Common myeloid progenitor, CD34-positive (primary cell): ENCODE measurements at regions not wholly inside any gene's neighbourhood (a gene's known extent, or its start where the extent isn't known, plus 50 kb on each side); places are given as distances from the start of the nearest gene placed in this dataset.
"Not testable (repeated sequence)": the region's sequence is repeated elsewhere in the genome, so short reads cannot be mapped to it uniquely, and the experiment has no call there.

ENCODE experiments used
- CTCF ChIA-PET: fragments of 350-600 bp; sonication (Branson Sonifier 250); formaldehyde crosslinking; loops from one replicate; lab custom pipeline; 2021; ENCODE audit warnings: antibody characterized with exemption; lab: Charles Lee
- POLR2A ChIA-PET: fragments of 350-600 bp; sonication (Branson Sonifier 250); formaldehyde crosslinking; loops from one replicate; lab custom pipeline; 2021; ENCODE audit warnings: antibody characterized with exemption; lab: Charles Lee
- DNase-seq, 3 donors: peaks; one replicate each; pipeline versions ENCODE4 v3.0.0 to v3.0.0-alpha.2; 2013
- H3K27ac ChIP-seq, 2 experiments: 1 replicate in 1 of 2; 2 replicates in 1 of 2; pipeline ENCODE4 v1.7.0; 2013; ENCODE audit warnings: inconsistent platforms in 2 of 2, low read length in 2 of 2, mild to moderate bottlenecking in 2 of 2, low read depth in 1 of 2, moderate library complexity in 1 of 2; ENCODE audit not compliant: severe bottlenecking in 2 of 2, insufficient read depth in 1 of 2, poor library complexity in 1 of 2
- H3K27me3 ChIP-seq, 5 experiments: replicated peaks in 2 of 5; 1 replicate in 3 of 5; 2 replicates in 2 of 5; pipeline versions ENCODE4 v1.6.1 to v1.7.0; 2013; ENCODE audit warnings: low read length in 4 of 5, mild to moderate bottlenecking in 2 of 5, moderate library complexity in 2 of 5, inconsistent platforms in 1 of 5; ENCODE audit not compliant: insufficient read depth in 5 of 5, control insufficient read depth in 4 of 5
- H3K36me3 ChIP-seq, 4 experiments: 1 replicate in 2 of 4; 2 replicates in 2 of 4; pipeline versions ENCODE4 v1.6.1 to v1.7.0; 2013; ENCODE audit warnings: low read length in 3 of 4, control low read depth in 1 of 4, mild to moderate bottlenecking in 1 of 4; ENCODE audit not compliant: control insufficient read depth in 4 of 4, insufficient read depth in 4 of 4
- H3K4me1 ChIP-seq, 4 experiments: 1 replicate in 3 of 4; 2 replicates in 1 of 4; pipeline versions ENCODE4 v1.6.1 to v1.7.1; 2013; ENCODE audit warnings: low read length in 3 of 4, mild to moderate bottlenecking in 3 of 4, control low read depth in 1 of 4, inconsistent platforms in 1 of 4, moderate library complexity in 1 of 4; ENCODE audit not compliant: control insufficient read depth in 4 of 4, insufficient read depth in 4 of 4; ENCODE audit errors: control extremely low read depth in 1 of 4
- H3K4me3 ChIP-seq, 7 experiments: 1 replicate in 4 of 7; 2 replicates in 3 of 7; pipeline versions ENCODE4 v1.5.1 to v1.7.0; 2013; ENCODE audit warnings: mild to moderate bottlenecking in 7 of 7, low read length in 6 of 7, moderate library complexity in 6 of 7, inconsistent platforms in 2 of 7, low read depth in 2 of 7, control low read depth in 1 of 7; ENCODE audit not compliant: insufficient read depth in 4 of 7, control insufficient read depth in 1 of 7; ENCODE audit errors: extremely low read depth in 1 of 7
- H3K9me3 ChIP-seq, 5 experiments: 1 replicate in 4 of 5; 2 replicates in 1 of 5; pipeline versions ENCODE4 v1.6.1 to v1.7.1; 2013; ENCODE audit warnings: low read length in 4 of 5, mild to moderate bottlenecking in 2 of 5, inconsistent platforms in 1 of 5, low read depth in 1 of 5, moderate library complexity in 1 of 5; ENCODE audit not compliant: control insufficient read depth in 4 of 5, insufficient read depth in 2 of 5; ENCODE audit errors: control extremely low read depth in 1 of 5
- WGBS: methylation state at CpG from one replicate; pipeline ENCODE4 v1.1.5; 2013; ENCODE audit not compliant: insufficient coverage; 5-methylcytosine and 5-hydroxymethylcytosine counted together

DNA sequence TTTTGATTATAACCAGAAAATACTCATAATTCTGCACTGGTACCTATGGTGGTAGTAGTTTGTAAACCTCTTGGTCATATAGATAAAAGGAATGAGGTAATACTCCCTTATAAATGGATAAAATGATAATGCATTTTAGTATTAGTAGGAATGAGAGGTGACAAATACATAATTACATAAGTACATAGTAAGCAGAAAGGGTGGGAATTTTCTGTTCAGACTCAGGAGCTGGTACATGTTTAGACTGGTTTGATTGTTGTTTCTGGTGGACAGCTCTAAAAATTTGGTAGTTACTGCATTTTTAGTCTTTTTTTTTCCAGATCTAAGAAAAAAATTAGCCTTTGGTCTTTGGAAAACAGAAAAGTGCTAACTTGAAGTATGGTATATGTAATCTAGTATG lies 70.4 kb upstream of the AGA start:
- ChIA-PET CTCF (no interaction called here), POLR2A (no interaction called here)
- Histone ChIP-seq H3K36me3 (no peaks in the 10 kb centered on the region), H3K4me1 (no peaks in the 10 kb centered on the region), H3K9me3 (no peaks in the 10 kb centered on the region), H3K27me3 (no peaks in the 10 kb centered on the region), H3K27ac (no peak overlapping the region), H3K4me3 (no peak overlapping the region)
- DNase-seq, result no peak

DNA sequence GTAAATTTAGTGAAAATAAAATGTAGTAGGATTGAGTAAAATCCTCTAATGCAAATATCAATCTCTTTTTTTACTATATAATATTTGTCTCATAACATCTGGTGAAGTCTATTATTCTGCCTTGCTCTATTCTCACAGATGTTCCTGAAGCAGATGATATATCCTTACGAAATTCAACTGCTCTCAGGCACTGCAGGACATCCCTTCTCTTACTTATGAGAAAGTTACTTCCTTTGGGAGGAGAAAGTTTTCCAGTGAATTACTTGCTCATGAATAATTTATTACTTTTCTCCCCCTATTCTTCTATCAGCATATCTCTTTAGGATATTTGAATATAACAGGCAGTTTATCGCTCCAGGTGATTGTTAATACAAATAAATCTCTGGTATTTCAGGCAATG lies 75.6 kb upstream of the AGA start:
- Histone ChIP-seq H3K9me3 (peaks cover 0 to 5% (median 0%) of the 10 kb centered on the region in 5 experiments), H3K27me3 (no peaks in the 10 kb centered on the region), H3K4me3 (no peak overlapping the region), H3K27ac (no peak overlapping the region), H3K4me1 (no peaks in the 10 kb centered on the region), H3K36me3 (no peaks in the 10 kb centered on the region)
- CTCF ChIA-PET, result interaction anchor here (0.7 kb wide), 1 partner anchor 31 kb away, joined by 3 read pairs; no protein-coding TSS in a partner anchor
- no peak for DNase-seq
- POLR2A ChIA-PET, result no interaction called here
- 100% methylated on average over 1 of the region's 2 CpGs for WGBS

DNA sequence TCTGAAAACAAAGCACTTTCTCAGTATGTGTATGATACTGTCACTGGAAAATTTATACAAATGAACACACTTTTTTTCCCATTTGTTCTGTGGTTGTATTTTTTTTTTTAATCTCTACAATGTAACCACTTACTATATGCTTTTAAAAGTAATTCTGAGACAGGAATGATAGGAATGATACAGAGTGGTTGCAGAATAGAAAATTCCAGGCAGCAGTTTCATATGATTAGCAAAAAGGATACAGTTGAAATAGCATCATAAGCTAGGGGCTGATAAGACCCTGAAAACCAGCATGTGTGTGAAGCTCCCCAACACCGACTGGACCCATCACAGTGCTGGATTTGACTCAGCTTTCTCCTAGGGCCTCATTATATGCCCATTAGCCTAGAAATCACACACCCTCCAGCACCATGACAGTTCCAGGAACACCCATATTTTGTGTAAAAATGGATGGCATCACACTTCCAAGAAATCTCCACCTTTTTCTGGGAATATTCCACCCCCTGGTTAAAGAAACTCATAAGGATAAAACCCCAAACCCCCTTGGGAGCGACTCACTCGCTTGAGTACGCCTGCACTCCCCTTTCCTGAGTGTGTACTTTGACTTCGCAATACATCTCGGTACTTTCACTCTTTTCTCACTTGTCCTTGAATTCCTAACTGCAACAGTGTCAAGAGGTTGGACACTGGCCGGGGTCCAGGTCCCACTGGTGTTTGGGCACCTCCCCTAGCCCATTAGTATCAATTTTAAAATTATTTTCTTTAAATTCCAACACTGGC lies 77.4 kb upstream of the AGA start:
- POLR2A ChIA-PET, result no interaction called here
- DNase-seq, result no peak
- WGBS, result 98% methylated on average over 7 of the region's 7 CpGs
- Histone ChIP-seq H3K4me1 (no peaks in the 10 kb centered on the region), H3K27ac (no peak overlapping the region), H3K4me3 (no peak overlapping the region), H3K9me3 (peaks cover 0 to 5% (median 0%) of the 10 kb centered on the region in 5 experiments), H3K36me3 (no peaks in the 10 kb centered on the region), H3K27me3 (no peaks in the 10 kb centered on the region)
- CTCF ChIA-PET, result no interaction called here

DNA sequence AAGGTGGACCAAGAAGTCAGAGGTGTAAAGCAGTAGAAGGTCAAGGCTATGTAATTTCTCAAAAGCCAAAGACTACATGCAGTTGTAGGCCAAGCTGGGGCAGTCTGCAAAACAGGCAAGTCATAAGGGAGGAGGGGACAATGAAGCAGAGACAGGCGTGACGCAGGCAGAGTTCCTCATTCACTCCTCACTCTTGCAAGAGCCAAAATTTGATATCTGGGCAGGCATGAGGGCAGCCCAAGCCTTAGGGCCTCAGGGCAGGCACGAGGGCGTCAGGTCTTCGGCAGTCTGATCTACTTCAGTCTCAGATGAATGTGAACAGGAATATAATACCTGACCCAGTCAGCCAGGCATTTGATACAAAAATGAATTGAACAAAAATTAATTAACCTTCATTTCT lies 86.4 kb upstream of the AGA start:
- DNase-seq, result no peak
- H3K9me3 ChIP-seq, result no peaks in the 10 kb centered on the region
- ChIA-PET POLR2A (no interaction called here), CTCF (no interaction called here)
- no peaks in the 10 kb centered on the region for H3K36me3 ChIP-seq
- H3K27me3 ChIP-seq, result no peaks in the 10 kb centered on the region
- 100% methylated on average over 3 of the region's 5 CpGs for WGBS
- H3K4me1 ChIP-seq, result no peaks in the 10 kb centered on the region
- no peak overlapping the region for H3K4me3 ChIP-seq
- H3K27ac ChIP-seq, result no peak overlapping the region

GRCh38 chr4:177530561-177530960 lies 88.3 kb upstream of the AGA start:
- H3K36me3 ChIP-seq, result no peaks in the 10 kb centered on the region
- no peaks in the 10 kb centered on the region for H3K4me1 ChIP-seq
- no CpG with 5 or more reads among the region's 1 CpG for WGBS
- no peak overlapping the region for H3K4me3 ChIP-seq
- H3K27me3 ChIP-seq, result no peaks in the 10 kb centered on the region
- no peak overlapping the region for H3K27ac ChIP-seq
- H3K9me3 ChIP-seq, result peaks cover 0 to 3% (median 0%) of the 10 kb centered on the region in 5 experiments
- DNase-seq, result no peak
- POLR2A ChIA-PET, result no interaction called here
- CTCF ChIA-PET, result no interaction called here

DNA sequence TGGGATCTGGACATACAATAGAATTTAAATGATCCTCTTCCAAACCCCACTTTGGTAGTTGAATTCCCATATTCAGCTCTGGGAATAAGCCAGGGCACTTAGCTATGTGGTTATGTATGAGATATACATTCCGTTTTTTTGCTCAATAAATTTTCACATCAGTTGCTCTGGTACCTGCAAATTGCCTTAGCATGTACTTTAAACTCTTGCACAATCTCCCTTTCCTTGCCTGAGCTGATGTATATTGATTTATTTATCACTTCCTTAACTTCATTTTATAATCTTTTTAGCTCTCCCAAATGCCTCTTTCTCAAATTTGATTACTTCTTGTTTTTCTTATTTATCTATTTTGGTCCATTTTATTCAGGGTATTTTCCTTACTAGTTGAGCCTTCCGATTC lies 90.1 kb upstream of the AGA start:
- CTCF ChIA-PET, result no interaction called here
- Histone ChIP-seq H3K4me1 (no peaks in the 10 kb centered on the region), H3K9me3 (peaks cover 0 to 3% (median 0%) of the 10 kb centered on the region in 5 experiments), H3K27me3 (no peaks in the 10 kb centered on the region), H3K36me3 (no peaks in the 10 kb centered on the region), H3K4me3 (no peak overlapping the region), H3K27ac (no peak overlapping the region)
- no peak for DNase-seq
- no CpG with 5 or more reads among the region's 2 CpGs for WGBS
- POLR2A ChIA-PET, result no interaction called here

GRCh38 chr4:177534841-177535240 lies 92.6 kb upstream of the AGA start:
- POLR2A ChIA-PET, H3K4me1 ChIP-seq, DNase-seq, CTCF ChIA-PET, H3K9me3 ChIP-seq, H3K27me3 ChIP-seq, H3K36me3 ChIP-seq, H3K27ac ChIP-seq, H3K4me3 ChIP-seq: not testable (repeated sequence)
- WGBS, result 96% methylated on average over 2 of the region's 3 CpGs
